NCI-H2196 treated with DMSO at 0.1 percent for 48 hours (cell line): ENCODE measurements at regions not wholly inside any gene's neighbourhood (a gene's known extent, or its start where the extent isn't known, plus 50 kb on each side); places are given as distances from the start of the nearest gene placed in this dataset.

Source experiments
- DNase-seq: peaks from one replicate; lab custom pipeline; 2025; ENCODE audit not compliant: unreplicated experiment; lab: John Stamatoyannopoulos, UW

- DNase-seq: no peak
Measured at GRCh38 chr5:3542769-3543168, 52.9 kb upstream of the IRX1 start.

DNA sequence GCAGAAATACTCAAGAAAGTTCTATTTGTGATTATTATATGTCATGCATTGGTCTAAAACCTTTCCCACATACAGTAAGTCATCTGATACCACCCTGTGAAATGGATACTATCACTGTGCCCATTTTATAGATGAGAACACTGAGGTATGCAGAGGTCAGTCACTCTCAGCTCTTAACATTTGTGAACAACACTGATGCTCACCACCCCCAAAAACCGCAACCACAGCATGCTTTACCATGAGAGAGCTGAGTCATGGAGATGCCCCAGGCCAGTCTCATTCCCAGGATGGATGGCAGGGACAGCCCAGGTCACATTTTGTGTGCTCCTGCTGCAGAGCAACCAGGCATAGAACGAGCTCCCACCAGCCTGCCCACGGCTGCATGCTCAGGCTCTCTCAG lies 53.5 kb upstream of the IRX1 start:
- DNase-seq: no peak

- no peak for DNase-seq
Measured at GRCh38 chr5:3538886-3539285, 56.7 kb upstream of the IRX1 start.

- no peak for DNase-seq
Measured at GRCh38 chr5:3537942-3538341, 57.7 kb upstream of the IRX1 start.

DNA sequence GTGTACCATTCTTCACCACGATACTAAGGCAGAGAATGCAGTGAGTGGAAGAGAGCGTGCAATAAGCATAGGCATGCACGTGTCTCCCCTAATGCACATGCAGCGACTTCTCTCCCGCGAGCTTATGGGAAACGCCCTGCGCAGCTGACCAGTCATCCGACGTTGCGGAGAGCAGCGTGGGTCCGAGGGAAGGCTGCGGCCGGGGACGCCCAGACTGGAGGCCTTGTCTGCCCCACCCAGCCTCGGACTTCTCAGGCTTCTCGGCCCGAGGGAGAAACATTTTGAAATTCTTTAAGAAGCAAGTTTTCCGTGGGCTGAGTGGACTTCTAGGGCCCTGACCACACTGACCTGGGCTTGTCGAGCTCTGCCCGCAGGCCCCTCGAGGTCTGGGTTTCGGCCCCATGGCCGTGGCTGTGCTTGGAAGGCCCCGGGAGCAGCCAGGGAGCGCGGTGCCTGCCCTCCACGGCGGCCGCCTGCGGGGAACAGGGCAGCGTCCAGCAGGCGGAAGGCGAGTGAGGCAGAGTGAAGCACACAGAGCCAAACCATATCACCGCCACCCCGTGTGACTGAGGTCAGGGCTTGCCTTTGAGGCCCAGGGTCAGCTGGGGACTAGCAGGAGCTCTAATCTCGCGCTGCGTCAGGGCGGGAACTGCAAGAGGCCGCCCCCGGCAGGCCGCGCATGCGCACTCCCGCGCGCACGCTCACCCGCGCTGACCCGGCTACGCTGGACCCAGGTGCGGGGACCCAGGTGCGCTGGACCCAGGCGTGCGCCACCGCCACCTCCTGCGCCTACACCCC lies 60.0 kb upstream of the IRX1 start:
- DNase-seq: no peak

DNA sequence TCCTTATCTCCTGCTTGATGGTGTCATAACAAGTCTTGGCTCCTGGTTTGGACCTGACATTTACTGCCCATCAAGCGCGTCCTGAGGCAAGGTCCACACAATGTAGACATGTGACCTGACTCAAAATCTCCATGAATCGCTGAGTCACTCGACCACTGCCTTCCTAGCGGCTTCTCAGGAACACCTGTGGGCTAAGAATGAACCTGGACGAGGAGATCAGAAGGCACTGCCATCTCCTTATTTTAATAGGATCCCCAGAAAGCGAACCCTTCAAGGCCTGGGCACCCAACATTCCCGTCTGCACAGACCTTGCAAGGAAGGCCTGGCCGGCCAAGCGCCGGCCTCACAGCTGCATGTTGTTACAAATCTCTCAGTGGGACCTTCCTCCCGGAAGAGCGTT lies 60.6 kb upstream of the IRX1 start:
- DNase-seq: no peak

- no peak for DNase-seq
Measured at GRCh38 chr5:3531320-3531986, 64.2 kb upstream of the IRX1 start.

- DNase-seq: no peak
Measured at GRCh38 chr5:3530251-3530650, 65.4 kb upstream of the IRX1 start.

- no peak for DNase-seq
Measured at GRCh38 chr5:3526551-3527185, 69.0 kb upstream of the IRX1 start.

DNA sequence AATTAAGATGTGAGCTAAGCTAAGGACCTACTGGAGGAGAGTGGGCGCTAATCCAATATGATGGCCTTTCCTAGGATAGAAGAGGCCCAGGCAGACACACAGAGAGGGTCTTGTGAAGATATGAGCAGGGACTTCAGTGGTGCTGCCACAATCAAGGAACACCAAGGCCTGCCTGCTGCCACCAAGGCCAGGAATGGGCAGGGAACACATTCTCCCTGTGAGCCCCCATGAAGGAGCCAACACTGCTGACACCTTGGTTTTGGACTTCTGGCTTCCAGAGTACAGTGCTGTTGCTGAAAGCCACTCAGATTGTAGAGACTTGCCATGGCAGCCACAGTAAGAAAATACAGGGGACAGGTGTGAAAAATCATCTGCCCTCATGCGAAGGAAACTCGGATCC lies 73.1 kb upstream of the IRX1 start:
- no peak for DNase-seq

DNA sequence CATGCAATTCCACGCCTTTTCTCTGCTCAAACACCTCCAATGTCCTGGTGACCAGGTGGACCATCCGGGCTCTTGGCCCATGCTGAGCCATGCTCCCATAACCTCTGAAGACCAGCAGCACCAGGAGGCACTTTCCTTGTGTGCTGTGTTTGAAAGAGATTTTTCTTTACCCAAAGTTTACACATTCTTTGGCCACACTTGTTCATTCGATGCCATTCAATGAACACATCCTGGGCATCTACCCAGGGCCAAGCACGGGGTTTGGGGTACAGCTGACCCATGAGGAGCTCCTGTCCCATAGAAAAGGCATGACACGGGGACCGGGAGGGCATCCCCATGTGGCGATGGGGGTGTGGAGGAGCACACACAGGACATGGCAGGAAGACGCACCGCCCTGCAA lies 77.1 kb upstream of the IRX1 start:
- DNase-seq: no peak

DNA sequence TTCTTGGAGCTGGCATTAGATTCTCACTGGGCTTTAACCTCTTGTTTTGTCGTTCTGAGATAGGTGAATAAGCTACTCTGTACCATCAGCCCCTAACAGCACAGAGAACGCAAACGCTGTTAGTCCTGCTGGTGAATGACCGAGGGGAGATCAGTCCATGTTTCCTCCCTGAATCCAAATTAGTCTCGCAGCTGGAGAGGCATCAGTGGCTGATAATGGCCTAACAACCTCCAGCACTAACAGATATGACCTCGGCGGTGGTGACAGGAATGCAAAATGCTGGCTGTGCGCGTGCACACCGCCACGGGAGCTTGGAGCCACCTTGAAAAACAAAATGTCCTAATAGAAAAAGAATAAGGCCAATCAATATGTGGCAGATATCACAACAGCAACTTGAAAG lies 77.6 kb upstream of the IRX1 start:
- DNase-seq: no peak

- no peak for DNase-seq
Measured at GRCh38 chr5:3517348-3517747, 78.3 kb upstream of the IRX1 start.

DNA sequence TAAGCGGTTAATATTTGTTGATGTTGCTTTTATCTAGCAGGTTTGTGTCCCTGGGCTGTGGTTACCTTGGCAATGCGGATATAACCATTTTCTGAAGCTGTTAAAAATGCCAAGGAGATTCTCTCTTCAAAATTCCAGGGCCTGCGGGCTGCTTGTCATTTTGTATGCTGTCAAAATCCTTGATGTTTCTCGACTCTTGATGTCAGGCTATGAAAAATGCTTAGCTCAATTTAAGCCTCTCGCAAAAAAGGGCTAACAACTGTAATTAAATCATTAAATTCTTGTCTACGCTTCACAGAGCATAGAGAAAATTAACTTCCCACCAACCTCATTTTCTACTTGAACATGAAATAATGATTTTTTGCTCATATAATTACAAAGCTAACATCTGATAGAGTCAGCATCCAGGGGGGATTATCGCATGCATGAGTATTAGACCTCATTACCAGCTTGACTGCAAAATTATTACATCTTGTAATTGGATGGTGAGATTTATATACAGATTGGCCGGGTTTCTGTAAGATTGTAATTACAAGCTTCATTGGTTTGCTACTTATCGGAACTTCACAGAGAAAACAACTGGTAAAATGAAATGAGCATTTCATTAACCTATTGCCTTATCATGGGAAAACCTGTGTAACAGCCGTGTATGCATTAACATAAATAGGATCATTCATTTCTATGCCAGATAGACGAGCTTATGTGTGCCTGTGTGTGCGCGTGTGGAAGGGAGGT lies 83.1 kb upstream of the IRX1 start:
- no peak for DNase-seq

GRCh38 chr5:3511934-3512333 lies 83.7 kb upstream of the IRX1 start:
- no peak for DNase-seq

DNA sequence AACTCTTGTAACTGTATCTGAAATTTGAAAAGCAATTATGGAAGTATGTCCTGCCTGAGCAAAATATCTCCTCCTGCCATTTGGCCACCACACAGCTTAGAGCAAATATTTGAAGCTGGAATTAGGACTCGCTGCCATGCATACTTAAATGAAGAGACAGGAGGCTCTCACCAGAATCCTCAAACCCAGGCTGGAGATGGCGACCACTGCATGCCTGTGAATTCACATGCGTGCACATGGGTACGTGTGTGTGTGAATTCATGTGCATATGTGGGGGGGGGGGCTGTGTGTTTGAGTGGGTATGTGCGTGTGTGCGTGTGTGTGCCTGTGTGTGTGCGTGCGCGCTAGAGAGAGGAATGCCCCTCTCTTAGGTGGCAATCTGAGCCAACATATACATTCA lies 84.1 kb upstream of the IRX1 start:
- DNase-seq: no peak

GRCh38 chr5:3510642-3511417 lies 84.8 kb upstream of the IRX1 start:
- DNase-seq: no peak

GRCh38 chr5:3509290-3509689 lies 86.3 kb upstream of the IRX1 start:
- no peak for DNase-seq

- DNase-seq: no peak
Measured at GRCh38 chr5:3508395-3508794, 87.2 kb upstream of the IRX1 start.

DNA sequence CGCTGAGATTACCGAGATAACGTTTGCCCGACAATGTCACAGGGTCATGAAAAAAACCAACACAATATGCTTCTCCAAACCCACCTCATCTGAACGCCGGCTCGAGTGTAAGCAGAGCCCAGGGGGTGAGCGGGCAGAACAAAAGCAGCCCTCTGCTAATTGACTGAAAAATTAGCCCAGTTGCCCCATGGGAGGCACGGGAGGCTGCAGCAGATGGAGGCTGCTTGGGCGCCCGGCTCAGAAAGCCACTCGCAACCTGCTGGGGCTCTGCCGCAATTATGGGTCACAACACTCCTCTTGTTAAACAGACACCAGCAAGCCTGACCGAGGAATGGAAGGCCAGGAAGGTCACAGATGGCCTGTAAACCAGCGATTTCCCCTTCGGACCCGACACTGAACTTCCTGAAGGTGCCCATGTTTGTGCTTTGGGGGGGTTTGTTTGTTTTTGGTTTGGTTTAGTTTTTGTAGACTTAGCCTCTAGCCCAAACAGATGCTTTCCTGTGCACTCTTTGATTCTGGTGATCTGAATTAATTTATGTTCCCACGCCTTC lies 104.6 kb upstream of the IRX1 start:
- no peak for DNase-seq
